ENCODE measurements at regions not wholly inside any gene's neighbourhood (a gene's known extent, or its start where the extent isn't known, plus 50 kb on each side); places are given as distances from the start of the nearest gene placed in this dataset.

DNA sequence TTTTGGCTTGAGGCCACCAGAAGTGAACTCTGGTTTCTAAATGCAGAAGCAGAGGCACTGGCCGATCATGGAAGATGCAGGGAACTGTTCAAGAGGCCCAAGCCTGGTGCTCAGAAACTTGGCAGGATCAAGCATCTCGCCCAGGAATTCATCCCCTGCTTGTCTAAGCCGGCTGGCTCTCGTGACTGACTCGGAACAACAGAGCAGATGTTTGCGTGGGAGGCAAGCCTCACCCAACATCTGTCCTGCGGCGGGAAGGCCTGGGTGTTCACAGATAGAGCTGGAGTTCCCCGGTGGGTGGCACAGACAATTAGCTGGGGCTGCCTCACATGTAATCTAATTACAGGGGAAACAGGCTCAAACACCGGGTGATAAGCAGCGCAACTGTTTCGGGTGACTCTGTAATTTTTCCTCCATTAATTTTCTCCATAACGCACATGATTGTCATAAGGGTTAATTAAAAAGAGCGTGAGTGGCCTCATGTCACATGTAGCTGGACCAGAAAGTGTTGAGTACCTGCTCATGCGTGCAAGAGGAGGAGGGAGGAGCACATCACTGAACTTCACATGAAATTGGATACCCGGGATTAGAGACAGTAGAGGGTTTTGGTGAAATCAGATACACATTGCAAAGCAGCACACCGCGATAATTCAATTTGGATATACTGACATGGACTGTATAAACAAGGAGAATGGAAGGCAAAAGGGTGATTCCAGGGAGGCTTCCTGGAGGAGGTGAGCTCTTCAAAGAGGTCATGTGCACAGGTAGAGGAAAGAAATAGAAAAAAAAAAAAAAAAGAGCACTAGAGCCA, 180.0 kb downstream of the ETS2 start:
- Histone ChIP-seq H3K36me3 (no peaks in the 10 kb centered on the region), H3K27me3 (no peaks in the 10 kb centered on the region), H3K4me3 (no peak overlapping the region), H3K9me3 (ENCODE audit: low read depth) (no peaks in the 10 kb centered on the region), H3K27ac (no peak overlapping the region), H3K4me1 (ENCODE audit: low read depth) (peaks cover 42% of the 10 kb centered on the region)
- DNase-seq (ENCODE audit: low read depth in 1 of 2, low spot score in 1 of 2): peak in 1 of 2 donors; percentile 97
- TF ChIP-seq, protein P1, sequence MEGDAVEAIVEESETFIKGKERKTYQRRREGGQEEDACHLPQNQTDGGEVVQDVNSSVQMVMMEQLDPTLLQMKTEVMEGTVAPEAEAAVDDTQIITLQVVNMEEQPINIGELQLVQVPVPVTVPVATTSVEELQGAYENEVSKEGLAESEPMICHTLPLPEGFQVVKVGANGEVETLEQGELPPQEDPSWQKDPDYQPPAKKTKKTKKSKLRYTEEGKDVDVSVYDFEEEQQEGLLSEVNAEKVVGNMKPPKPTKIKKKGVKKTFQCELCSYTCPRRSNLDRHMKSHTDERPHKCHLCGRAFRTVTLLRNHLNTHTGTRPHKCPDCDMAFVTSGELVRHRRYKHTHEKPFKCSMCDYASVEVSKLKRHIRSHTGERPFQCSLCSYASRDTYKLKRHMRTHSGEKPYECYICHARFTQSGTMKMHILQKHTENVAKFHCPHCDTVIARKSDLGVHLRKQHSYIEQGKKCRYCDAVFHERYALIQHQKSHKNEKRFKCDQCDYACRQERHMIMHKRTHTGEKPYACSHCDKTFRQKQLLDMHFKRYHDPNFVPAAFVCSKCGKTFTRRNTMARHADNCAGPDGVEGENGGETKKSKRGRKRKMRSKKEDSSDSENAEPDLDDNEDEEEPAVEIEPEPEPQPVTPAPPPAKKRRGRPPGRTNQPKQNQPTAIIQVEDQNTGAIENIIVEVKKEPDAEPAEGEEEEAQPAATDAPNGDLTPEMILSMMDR (IDR thresholded peaks at IDR 0.05; ENCODE audit: low read depth, low read length): no peak

- H3K27me3 ChIP-seq: no peaks in the 10 kb centered on the region
- peaks cover 35% of the 10 kb centered on the region for H3K4me1 ChIP-seq (ENCODE audit: low read depth)
- DNase-seq (ENCODE audit: low read depth in 1 of 2, low spot score in 1 of 2): peak in 1 of 2 donors; percentile 90
- H3K27ac ChIP-seq: no peak overlapping the region
- TF ChIP-seq, protein P1 (IDR thresholded peaks at IDR 0.05; ENCODE audit: low read depth, low read length): no peak
- H3K9me3 ChIP-seq (ENCODE audit: low read depth): no peaks in the 10 kb centered on the region
- H3K36me3 ChIP-seq: no peaks in the 10 kb centered on the region
- H3K4me3 ChIP-seq: no peak overlapping the region
Measured at GRCh38 chr21:38984982-38985567, 179.3 kb downstream of the ETS2 start.

GRCh38 chr21:38984568-38984967, 178.8 kb downstream of the ETS2 start:
- DNase-seq (ENCODE audit: low read depth in 1 of 2, low spot score in 1 of 2): peak in 1 of 2 donors; percentile 54
- no peaks in the 10 kb centered on the region for H3K36me3 ChIP-seq
- H3K4me3 ChIP-seq: no peak overlapping the region
- peaks cover 34% of the 10 kb centered on the region for H3K4me1 ChIP-seq (ENCODE audit: low read depth)
- TF ChIP-seq, protein P1 (IDR thresholded peaks at IDR 0.05; ENCODE audit: low read depth, low read length): no peak
- no peaks in the 10 kb centered on the region for H3K27me3 ChIP-seq
- no peaks in the 10 kb centered on the region for H3K9me3 ChIP-seq (ENCODE audit: low read depth)
- no peak overlapping the region for H3K27ac ChIP-seq

DNA sequence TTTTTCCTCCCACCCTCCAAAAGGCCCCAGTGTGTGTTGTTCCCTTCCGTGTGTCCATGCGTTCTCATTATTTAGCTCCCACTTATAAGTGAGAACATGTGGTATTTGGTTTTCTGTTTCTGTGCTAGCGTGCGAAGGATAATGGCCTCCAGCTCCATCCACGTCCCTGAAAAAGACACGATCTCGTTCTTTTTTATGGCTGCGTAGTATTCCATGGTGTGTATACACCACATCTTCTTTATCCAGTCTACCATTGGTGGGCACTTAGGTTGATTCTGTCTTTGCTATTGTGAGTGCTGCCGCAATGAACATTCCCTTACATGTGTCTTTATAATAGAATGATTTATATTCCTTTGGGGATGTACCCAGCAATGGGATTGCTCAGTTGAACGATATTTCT, 177.8 kb downstream of the ETS2 start:
- Histone ChIP-seq H3K36me3 (no peaks in the 10 kb centered on the region), H3K27ac (no peak overlapping the region)
- TF ChIP-seq, protein P1 (IDR thresholded peaks at IDR 0.05; ENCODE audit: low read depth, low read length): no peak

GRCh38 chr21:38982804-38983203, 177.1 kb downstream of the ETS2 start:
- Histone ChIP-seq H3K9me3 (ENCODE audit: low read depth) (no peaks in the 10 kb centered on the region), H3K4me3 (no peak overlapping the region), H3K27me3 (no peaks in the 10 kb centered on the region), H3K27ac (no peak overlapping the region), H3K4me1 (ENCODE audit: low read depth) (peaks cover 19% of the 10 kb centered on the region), H3K36me3 (no peaks in the 10 kb centered on the region)
- DNase-seq (ENCODE audit: low read depth in 1 of 2, low spot score in 1 of 2): no peak
- TF ChIP-seq, protein P1 (IDR thresholded peaks at IDR 0.05; ENCODE audit: low read depth, low read length): no peak

More for the DNA sequence above, 177.8 kb downstream of the ETS2 start:
- H3K9me3 ChIP-seq (ENCODE audit: low read depth): no peaks in the 10 kb centered on the region
- H3K4me1 ChIP-seq (ENCODE audit: low read depth): peaks cover 27% of the 10 kb centered on the region
- no peak overlapping the region for H3K4me3 ChIP-seq
- no peaks in the 10 kb centered on the region for H3K27me3 ChIP-seq
- no peak for DNase-seq (ENCODE audit: low read depth in 1 of 2, low spot score in 1 of 2)

Measured in cardiac muscle cell (in vitro differentiated cells and primary cell).